ENCODE measurements at regions not wholly inside any gene's neighbourhood (a gene's known extent, or its start where the extent isn't known, plus 50 kb on each side); places are given as distances from the start of the nearest gene placed in this dataset.

DNA sequence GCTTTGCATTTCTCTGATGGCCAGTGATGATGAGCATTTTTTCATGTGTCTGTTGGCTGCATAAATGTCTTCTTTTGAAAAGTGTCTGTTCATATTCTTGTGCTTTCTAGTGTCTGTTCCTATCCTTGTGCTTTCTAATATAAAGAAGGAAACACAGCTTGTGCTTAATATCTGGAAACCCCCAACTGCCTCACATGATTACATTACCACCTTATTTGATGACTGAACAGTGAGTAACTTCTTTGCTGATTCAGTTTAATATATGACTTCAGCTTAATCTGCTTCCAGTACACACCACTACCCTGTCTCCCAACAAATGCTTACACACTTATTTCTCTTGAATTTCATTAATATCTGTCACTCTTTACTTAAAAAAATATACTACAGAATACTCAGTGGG lies 835.1 kb downstream of the EDEM1 start:
- TF ChIP-seq, protein P1, sequence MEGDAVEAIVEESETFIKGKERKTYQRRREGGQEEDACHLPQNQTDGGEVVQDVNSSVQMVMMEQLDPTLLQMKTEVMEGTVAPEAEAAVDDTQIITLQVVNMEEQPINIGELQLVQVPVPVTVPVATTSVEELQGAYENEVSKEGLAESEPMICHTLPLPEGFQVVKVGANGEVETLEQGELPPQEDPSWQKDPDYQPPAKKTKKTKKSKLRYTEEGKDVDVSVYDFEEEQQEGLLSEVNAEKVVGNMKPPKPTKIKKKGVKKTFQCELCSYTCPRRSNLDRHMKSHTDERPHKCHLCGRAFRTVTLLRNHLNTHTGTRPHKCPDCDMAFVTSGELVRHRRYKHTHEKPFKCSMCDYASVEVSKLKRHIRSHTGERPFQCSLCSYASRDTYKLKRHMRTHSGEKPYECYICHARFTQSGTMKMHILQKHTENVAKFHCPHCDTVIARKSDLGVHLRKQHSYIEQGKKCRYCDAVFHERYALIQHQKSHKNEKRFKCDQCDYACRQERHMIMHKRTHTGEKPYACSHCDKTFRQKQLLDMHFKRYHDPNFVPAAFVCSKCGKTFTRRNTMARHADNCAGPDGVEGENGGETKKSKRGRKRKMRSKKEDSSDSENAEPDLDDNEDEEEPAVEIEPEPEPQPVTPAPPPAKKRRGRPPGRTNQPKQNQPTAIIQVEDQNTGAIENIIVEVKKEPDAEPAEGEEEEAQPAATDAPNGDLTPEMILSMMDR (IDR thresholded peaks at IDR 0.05), result no peak
- TF ChIP-seq POLR2A (IDR thresholded peaks at IDR 0.05), result no peak

Measured in testis (tissue), 2 donors.